Skin epidermis (tissue), 12 donors: ENCODE measurements at regions not wholly inside any gene's neighbourhood (a gene's known extent, or its start where the extent isn't known, plus 50 kb on each side); places are given as distances from the start of the nearest gene placed in this dataset.
A peak's percentile ranks its signal among the peaks of the same experiment; 100 is the strongest.

ENCODE experiments used
- H3K27ac ChIP-seq, 21 experiments: fragments of 200-600 bp; sonication (generic) in 11 of 21; one replicate each; pipeline ENCODE4 v1.5.0; 2020; ENCODE audit warnings: mild to moderate bottlenecking in 3 of 21, inconsistent platforms in 2 of 21, moderate library complexity in 2 of 21
- H3K4me3 ChIP-seq, 7 experiments: fragments of 200-600 bp; sonication (generic) in 2 of 7; one replicate each; pipeline ENCODE4 v1.5.0; 2020; ENCODE audit warnings: inconsistent platforms in 2 of 7, mild to moderate bottlenecking in 2 of 7, moderate library complexity in 1 of 7

DNA sequence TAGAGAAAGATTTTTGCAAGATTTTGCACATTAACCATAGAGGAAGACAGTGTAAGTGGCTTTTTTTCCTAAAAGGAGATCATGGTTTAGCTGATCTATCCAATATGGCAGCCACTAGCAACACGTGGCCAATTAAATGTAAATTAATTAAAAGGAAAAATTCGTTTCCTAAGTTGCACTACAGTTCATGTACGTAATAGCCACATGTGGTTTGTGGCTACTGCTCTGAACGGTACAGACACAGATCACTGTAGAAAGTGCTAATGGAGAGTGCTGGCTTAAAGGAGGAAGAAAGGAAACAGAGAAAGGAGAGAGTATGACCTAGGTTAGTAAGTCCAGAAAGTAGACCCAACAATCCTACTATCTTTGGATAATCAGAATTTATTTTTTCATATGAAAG lies 170.8 kb downstream of the SIPA1L2 start:
- H3K27ac ChIP-seq = no peak overlapping the region
- H3K4me3 ChIP-seq = no peak overlapping the region

DNA sequence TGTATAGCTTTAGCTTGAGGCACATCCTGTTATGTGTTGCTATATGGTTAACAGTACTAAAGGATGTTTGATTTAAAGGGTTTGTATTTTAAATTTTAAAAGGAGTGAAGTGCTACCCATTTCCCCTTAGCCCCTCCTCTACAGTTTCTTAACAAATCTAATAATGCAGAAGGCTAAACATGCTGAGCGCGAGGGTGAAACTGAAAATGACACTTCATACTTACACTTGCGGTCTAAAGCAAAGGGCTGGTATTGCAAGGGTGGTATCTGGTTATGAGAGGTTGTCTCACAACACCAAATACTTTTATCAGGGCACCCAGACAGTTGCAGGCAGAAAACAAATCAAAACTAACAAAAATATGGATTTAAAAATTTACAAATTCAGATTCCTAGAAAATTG lies 172.3 kb downstream of the SIPA1L2 start:
- H3K27ac ChIP-seq = peak overlapping the region in 1 of 21 experiments; percentile 7
- H3K4me3 ChIP-seq = no peak overlapping the region

GRCh38 chr1:232456714-232457113 lies 173.2 kb downstream of the SIPA1L2 start:
- H3K27ac ChIP-seq = peak overlapping the region in 1 of 21 experiments; percentile 22

DNA sequence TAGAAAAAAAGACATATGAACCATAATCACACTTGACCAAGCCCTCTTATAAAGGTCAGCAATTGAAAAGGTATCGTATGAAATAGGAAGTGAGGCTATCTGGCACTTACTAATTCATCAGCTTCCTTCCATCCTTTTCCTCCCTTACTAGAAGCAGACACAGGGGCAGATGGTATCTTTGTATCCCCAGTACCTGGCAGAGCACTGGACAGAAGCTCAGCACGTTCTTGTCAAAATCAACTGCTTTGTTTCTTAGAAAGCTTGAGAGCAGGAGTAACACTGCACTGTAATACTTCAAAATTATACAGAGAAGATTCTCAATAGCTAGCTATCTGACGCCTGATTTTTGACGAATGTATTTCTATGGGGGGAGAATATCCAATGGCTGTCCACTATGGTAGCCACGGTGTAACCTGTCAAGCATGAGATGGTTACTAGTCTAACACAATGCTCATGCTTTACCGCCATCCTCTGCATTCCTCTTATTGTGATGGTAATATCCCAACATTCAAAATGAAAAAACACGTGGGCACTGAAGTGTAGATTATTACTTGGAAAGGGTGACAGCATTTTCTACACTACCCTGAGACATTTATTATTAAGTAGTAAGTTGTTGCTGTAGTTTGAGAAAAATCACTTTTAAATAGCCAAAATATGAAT lies 175.6 kb downstream of the SIPA1L2 start:
- Histone ChIP-seq H3K4me3 (no peak overlapping the region), H3K27ac (no peak overlapping the region)

More at GRCh38 chr1:232456714-232457113, 173.2 kb downstream of the SIPA1L2 start:
- H3K4me3 ChIP-seq = no peak overlapping the region

DNA sequence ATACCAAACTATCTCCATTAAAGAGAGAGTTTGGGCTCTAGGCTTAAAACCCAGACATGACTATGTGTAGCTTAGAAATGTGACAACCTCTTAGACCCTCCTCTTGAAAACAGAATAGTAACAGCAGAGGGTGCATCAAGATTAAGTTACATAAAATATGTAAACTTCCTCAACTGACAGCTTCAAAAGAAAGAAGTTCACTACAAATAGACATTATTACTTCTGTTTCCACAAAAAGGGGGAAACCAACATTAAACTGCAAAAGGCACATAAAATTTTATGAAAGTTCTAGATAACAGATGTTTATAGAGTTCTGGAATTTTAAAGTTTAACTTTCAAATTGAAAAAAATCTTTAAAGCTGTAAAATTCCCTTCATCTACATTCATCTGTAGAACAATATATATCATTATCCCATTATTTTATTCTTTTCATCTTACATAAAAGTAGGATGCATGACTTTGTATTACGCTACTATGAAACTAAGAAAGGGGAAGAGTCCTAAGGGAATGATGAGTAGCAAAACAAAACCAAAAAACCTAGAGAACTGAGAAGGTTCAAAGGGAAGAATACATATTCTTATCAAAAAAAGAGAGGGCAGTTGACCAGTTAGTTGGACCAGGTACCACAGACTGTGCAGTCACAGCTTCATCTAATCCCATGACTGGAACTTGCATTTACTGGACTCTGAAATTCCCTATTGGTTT lies 177.0 kb downstream of the SIPA1L2 start:
- H3K4me3 ChIP-seq = no peak overlapping the region
- no peak overlapping the region for H3K27ac ChIP-seq

- H3K27ac ChIP-seq = no peak overlapping the region
- no peak overlapping the region for H3K4me3 ChIP-seq
Observed at GRCh38 chr1:232452117-232452516, 177.8 kb downstream of the SIPA1L2 start.

- Histone ChIP-seq H3K4me3 (no peak overlapping the region), H3K27ac (no peak overlapping the region)
Observed at GRCh38 chr1:232451506-232451905, 178.4 kb downstream of the SIPA1L2 start.

- H3K27ac ChIP-seq = no peak overlapping the region
- H3K4me3 ChIP-seq = no peak overlapping the region
Observed at GRCh38 chr1:232450615-232451014, 179.3 kb downstream of the SIPA1L2 start.

GRCh38 chr1:232447125-232447524 lies 182.8 kb downstream of the SIPA1L2 start:
- H3K27ac ChIP-seq = no peak overlapping the region
- no peak overlapping the region for H3K4me3 ChIP-seq

DNA sequence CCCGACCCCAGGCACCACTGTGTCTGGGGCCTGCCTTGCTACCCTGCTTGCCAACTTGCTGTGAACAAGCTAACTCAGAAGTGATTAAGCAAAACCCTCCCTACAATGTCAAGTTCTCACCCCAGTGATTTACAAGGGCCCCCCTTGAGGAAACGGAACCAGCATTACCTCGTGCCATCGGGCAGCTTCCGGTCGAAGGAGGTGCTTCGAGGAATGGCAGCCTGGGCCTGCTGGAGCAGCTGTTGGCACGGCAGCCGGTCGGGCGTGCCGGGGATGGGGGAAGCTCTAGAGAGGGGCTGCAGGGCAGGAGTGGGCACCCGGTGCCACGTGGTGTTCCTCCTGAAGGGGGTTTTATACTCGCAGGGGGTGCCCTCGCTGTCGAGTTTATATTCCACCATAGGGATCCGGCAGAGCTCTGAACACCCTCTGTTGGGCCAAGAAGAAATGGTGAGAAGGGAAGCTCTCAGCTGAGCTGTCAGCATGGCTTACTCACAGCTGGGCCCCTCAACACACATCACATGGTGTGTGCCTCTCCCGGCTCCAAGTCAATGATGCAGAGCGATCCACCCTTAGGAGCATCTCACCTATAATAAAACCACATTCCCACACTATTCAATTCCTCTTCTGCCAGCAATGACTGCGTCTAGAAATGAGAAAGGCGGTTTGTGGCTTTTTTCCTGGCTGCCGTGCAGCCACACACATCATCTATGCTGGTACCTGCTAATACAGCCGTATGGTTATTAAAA lies 184.4 kb downstream of the SIPA1L2 start:
- Histone ChIP-seq H3K4me3 (no peak overlapping the region), H3K27ac (peak overlapping the region in 1 of 21 experiments; percentile 22)

DNA sequence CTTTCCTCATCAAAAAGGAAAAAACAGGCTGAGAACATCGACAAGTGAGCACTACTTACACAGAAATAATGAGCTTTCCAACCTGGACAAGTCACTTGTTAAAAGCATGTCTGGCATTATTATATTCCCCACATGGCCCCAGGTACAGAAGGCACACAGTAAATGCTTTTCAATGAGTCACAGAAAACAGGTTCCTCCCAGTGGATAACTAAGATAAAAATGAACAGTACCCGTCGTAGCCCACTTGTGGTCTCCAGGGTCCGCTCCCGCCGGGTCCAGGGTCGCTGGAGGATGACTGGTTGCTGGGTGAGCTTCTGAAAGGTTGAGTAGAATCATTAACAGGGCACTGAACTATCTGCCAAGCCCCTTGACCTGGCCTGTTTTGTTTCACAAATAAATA lies 186.6 kb downstream of the SIPA1L2 start:
- Histone ChIP-seq H3K27ac (no peak overlapping the region), H3K4me3 (no peak overlapping the region)

GRCh38 chr1:232441036-232441411 lies 188.9 kb downstream of the SIPA1L2 start:
- Histone ChIP-seq H3K27ac (no peak overlapping the region), H3K4me3 (no peak overlapping the region)

DNA sequence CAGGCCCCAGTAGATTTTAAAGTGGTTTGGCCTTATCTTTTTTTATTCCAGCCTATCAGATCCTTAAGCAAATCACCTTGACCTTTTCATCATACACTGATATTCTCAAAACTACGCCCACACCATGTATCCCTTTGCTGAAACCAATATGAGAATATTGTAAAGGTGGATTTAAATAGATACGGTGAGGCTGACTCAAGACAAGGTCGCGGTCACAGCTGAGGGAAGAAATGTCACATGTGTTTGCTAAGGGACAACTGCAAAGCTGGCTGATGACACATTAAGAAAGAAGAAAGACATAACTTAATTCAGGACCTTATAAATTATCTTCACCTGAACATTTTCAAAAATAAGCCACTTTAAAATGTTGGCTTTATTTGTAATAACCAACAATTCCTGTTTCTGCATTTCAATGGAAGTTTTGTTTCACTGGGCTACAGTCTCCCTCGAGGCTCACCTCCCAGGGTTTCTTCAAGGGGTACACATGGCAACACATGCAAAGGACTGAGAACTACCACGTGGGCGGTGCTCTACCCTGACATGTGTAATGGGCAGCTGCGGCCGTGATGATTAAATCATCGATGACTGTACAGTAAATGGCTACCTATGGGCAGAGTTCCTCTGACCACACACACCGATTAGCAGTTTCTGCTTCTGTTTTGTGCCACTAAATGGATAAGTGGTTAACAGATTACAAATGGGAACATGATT lies 189.5 kb downstream of the SIPA1L2 start:
- H3K4me3 ChIP-seq = no peak overlapping the region
- no peak overlapping the region for H3K27ac ChIP-seq

- H3K27ac ChIP-seq = no peak overlapping the region
- no peak overlapping the region for H3K4me3 ChIP-seq
Observed at GRCh38 chr1:232439011-232439410, 190.9 kb downstream of the SIPA1L2 start.

DNA sequence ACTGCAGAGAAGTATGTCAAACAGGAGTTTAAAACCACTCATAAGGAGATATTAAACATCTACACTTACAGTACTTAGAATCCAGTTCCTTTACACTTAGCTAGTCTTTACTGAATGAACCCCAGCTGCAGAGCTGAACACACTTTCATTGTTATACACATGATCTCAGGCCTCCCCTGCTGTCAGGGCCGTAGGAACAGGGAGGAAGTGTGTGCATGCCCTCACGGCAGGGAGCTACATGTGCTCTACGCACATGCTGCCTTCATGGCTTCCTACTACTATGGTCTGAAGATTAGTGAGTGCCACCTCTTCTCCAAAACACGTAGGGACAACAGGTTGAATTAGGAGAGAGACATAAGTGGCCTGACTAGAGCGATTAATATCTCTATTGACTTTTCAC lies 191.5 kb downstream of the SIPA1L2 start:
- Histone ChIP-seq H3K4me3 (no peak overlapping the region), H3K27ac (no peak overlapping the region)

DNA sequence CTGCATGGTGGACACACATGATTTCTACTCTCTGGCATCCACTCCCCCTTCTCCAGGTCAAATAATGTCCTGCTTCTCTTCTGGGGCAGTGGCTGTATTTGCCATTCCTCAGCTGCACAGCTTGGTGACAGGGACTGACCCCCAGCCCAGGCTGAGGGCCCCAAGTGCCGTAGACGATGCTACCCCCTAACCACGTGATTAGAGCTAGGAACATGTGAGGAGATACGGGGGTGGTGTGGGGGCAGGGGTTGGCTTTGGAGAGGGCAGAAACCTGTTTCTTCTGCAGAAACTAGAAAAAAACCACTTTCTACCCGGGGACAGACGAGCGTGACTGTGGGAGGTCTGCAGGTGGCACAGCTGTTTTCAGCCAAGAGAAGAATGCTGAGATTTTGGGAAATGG lies 192.4 kb downstream of the SIPA1L2 start:
- no peak overlapping the region for H3K27ac ChIP-seq
- H3K4me3 ChIP-seq = no peak overlapping the region

DNA sequence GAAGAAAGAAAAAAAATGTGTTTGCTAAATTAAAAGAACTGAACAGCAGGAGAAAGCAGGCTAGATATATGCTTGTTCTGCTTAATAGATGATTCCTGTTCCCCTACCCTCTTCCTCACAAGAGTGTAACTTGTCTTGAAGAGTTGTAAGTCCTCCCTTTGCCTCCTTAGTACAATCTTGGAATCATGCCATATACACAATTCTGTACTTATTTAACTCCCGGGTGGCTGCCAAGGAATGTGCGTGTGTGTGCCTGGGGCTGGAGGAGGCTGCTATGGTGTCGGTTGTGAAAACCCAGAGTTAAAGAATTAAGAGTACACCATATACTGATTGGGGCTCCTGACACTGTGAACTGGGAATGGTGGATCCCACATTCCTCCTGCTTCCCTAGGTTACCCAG lies 194.2 kb downstream of the SIPA1L2 start:
- Histone ChIP-seq H3K4me3 (no peak overlapping the region), H3K27ac (no peak overlapping the region)

- no peak overlapping the region for H3K27ac ChIP-seq
- no peak overlapping the region for H3K4me3 ChIP-seq
Observed at GRCh38 chr1:232432313-232432712, 197.6 kb downstream of the SIPA1L2 start.

DNA sequence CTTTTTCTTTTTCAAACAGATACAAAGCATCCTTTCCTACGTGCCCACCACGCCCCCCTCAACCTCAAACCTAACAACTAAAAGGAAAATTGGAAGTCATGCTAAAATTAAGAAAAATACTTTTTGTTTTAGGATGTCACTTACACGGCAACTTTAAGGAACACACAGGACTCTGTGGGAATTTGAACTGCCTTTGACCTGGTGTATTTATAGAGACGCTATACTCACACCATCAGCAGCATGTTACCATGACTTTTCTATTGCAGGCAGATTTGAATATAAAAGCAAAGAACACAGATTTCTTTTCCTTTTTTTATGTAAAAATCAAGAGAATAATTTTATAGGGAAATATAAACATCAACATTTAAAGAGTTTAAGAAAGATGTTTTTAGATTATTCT lies 198.2 kb downstream of the SIPA1L2 start:
- H3K4me3 ChIP-seq = no peak overlapping the region
- no peak overlapping the region for H3K27ac ChIP-seq

DNA sequence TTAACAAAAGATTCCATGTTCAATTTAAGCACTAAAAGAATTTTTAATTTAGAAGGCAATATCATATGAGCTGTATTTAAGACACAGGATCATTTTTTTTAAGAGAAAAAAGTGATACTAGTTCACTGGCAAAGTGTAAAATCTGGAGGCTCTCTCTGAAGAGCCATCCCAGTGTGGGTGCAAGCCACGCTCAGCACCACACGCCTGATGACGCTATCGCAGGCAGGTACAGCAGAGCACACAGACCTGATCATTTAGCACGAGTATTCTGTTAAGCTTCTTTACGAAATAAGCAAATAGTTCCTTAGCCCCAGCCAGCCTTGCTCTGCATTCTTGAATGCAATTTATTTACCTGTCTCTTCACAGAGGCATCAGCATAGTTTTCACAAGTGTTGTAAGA lies 198.6 kb downstream of the SIPA1L2 start:
- no peak overlapping the region for H3K27ac ChIP-seq
- H3K4me3 ChIP-seq = no peak overlapping the region
